Frontal cortex (tissue), 3 donors: ENCODE measurements at regions not wholly inside any gene's neighbourhood (a gene's known extent, or its start where the extent isn't known, plus 50 kb on each side); places are given as distances from the start of the nearest gene placed in this dataset.
"Not testable (repeated sequence)": the region's sequence is repeated elsewhere in the genome, so short reads cannot be mapped to it uniquely, and the experiment has no call there.

ENCODE experiments used
- DNase-seq, 2 donors: peaks; one replicate each; pipeline ENCODE4 v3.0.0; 2012; ENCODE audit warnings: low spot score in 2 of 2
- FAIRE-seq: peaks from 2 replicates; lab custom pipeline; 2012; peaks lifted over from hg19 to GRCh38; lab: Jason Lieb, UNC
- donor health status: control.
- donor health status: control.
- donor health status: control.

GRCh38 chr4:126137782-126138170, 823.0 kb downstream of the FAT4 start:
- FAIRE-seq (no peak), DNase-seq (no peak)

DNA sequence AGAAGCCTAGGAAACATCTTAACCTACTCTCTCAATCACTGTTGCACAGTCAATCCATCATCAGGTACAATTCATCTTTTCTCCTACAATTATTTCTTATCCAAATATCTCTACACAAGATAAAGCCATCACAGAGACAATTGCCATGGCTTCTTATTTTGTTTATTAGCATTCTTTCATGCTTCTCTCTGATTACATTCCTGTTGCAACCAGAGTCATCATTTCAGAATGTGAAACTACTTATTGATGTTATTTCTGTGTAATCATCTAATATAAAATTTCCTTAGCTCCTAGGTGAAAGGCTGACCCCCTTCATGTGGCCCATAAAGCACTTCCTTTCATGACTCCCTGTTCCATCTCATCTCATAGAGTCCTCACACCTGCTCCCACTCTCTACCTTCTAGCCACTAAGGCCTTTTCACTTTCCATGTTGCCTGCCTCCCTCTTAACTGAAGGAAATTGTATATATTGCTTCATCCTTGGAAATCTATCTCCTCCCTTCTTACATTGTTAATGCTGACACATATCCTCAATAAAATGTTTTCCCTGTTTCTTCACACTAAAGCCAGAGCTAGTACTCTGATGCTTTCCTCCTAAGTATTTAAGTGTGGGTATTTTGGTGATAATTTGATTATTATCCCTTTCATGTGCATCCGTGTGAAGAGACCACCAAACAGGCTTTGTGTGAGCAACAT, 829.9 kb downstream of the FAT4 start:
- FAIRE-seq (no peak), DNase-seq (no peak)

DNA sequence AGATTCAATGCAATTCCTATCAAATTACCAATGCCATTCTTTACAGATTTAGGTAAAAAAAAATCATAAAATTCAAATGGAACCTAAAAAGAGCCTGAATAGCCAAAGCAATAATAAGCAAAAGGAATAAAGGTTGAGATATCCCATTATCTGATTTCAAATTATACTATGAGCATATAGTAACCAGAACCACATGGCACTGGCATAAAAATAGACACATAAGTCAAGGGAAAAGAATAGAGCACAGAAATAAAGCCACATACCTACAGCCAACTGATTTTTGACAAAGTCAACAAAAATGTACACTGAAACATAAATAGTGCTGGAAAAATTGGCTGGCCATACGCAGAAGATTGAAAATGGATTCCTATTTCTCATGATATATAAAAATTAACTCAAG, 853.7 kb downstream of the FAT4 start:
- no peak for FAIRE-seq
- no peak for DNase-seq

DNA sequence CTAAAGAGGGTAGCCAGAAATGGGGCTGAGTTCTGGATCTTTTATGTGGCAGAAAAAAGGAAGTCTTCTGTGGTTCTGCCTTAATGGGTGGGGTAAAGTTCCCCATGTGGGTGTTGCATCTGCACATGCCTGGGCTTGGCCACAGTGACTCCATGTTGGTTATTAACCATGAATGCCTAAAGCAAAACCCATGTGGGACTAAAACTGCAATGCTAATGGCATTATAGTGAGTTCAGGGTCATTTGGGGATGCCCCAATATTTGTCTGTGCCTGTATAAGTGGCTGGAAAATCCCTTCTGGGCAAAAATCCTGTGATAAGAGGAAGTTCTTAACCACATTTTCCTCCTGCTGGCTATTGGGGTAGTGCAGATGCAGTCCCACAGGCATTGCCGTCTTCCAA, 857.4 kb downstream of the FAT4 start:
- no peak for FAIRE-seq

DNA sequence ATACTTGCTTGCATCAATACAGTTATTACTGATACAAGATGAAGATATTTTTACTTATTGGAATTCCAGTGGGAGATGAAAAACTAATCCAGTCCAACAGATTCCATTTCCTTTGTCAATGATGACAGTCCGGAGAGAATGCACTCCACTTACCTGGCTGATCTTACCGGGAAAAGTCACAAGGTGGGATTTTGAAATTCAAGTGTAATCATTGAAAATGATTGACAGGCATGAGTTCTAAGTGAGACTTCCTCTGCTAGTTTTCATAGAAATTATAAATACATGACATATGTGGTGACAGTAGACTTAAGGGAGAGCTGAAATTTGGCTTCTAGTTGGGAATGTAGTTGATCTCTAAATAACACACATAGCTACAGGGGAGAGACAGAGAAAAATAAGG, 859.9 kb downstream of the FAT4 start:
- no peak for DNase-seq
- no peak for FAIRE-seq

More for the DNA sequence above, 857.4 kb downstream of the FAT4 start:
- DNase-seq: no peak

- DNase-seq: no peak
- no peak for FAIRE-seq
These were observed 865.9 kb downstream of the FAT4 start for GRCh38 chr4:126180642-126181041.

- DNase-seq (no peak), FAIRE-seq (no peak)
These were observed 867.6 kb downstream of the FAT4 start for GRCh38 chr4:126182336-126182735.

DNA sequence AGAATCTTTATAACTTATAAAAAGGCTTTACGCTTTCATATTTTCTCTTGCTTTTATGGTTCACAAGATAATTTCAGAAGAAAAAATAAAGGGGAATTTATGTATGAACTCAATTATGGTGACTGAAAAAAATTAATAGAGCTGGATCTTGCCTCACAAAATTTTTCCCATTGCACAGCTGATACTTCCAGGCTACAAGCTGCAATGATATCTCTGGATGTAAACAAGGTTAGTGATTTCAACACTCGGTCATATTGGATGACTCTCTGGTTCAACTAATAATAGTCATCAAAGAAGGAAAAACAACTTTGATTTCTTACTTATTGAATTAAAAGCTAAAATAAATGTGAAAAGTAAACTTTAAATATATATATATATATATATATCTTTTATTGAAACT, 868.0 kb downstream of the FAT4 start:
- FAIRE-seq (no peak), DNase-seq (no peak)

- DNase-seq: no peak
- no peak for FAIRE-seq
These were observed 868.5 kb downstream of the FAT4 start for GRCh38 chr4:126183206-126183605.

GRCh38 chr4:126191536-126191935, 876.8 kb downstream of the FAT4 start:
- DNase-seq: no peak
- FAIRE-seq: no peak

GRCh38 chr4:126192506-126192905, 877.8 kb downstream of the FAT4 start:
- FAIRE-seq (no peak), DNase-seq (no peak)

DNA sequence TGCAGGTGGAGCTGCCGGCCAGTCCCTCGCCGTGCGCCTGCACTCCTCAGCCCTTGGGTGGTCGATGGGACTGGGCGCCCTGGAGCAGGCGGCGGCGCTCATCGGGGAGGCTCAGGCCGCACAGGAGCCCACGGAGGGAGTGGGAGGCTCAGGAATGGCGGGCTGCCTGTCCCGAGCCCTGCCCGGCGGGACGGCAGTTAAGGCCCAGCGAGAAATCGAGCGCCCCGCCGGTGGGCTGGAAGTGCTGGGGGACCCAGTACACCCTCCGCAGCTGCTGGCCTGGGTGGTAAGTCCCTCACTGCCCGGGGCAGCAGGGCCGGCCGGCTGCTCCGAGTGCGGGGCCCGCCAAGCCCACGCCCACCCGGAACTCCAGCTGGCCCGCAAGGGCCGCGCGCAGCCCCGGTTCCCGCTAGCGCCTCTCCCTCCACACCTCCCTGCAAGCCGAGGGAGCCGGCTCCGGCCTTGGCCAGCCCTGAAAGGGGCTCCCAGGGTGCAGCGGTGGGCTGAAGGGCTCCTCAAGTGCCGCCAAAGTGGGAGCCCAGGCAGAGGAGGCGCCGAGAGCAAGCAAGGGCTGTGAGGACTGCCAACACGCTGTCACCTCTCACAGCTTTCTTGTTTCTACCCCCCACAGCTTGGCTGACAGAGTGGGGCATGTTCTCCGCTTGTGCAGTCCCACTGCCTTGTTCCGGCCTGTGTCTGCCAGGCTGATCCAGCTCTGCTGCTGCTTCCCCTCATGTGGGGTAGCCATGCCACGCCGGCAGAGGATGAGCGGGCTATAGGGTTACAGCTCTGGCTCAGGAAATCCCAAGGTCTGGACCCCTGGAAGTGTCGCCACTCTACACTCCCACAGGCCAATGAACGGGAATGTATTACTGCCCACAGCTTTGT, 886.7 kb downstream of the FAT4 start:
- FAIRE-seq: not testable (repeated sequence)

GRCh38 chr4:126202226-126202625, 887.5 kb downstream of the FAT4 start:
- DNase-seq: no peak
- no peak for FAIRE-seq

More for the DNA sequence above, 886.7 kb downstream of the FAT4 start:
- DNase-seq: not testable (repeated sequence)

DNA sequence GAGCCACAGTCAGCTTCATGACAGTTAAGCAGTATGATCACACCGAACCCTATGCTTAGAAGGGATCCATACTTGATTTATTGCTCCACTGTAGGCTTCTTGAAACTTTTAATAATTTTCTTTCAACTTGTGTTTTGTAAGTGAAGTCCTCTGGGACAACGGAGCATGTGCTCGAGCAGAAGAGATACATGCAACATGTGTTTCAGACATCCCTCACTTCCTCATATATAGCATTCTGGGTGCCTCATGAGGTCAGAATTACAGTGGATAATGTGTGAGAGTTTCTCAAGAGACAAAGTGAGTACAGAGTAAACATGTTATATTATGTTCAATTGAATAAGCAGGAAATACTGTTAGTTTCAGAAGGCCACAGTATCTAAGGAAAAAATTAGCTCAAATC, 893.2 kb downstream of the FAT4 start:
- no peak for DNase-seq
- no peak for FAIRE-seq

GRCh38 chr4:126209147-126209546, 894.4 kb downstream of the FAT4 start:
- no peak for FAIRE-seq
- no peak for DNase-seq

- FAIRE-seq (no peak), DNase-seq (no peak)
These were observed 899.2 kb downstream of the FAT4 start for GRCh38 chr4:126213996-126214395.

GRCh38 chr4:126215759-126216158, 901.0 kb downstream of the FAT4 start:
- DNase-seq: no peak
- no peak for FAIRE-seq

- DNase-seq (no peak), FAIRE-seq (no peak)
These were observed 901.9 kb downstream of the FAT4 start for GRCh38 chr4:126216611-126217010.

DNA sequence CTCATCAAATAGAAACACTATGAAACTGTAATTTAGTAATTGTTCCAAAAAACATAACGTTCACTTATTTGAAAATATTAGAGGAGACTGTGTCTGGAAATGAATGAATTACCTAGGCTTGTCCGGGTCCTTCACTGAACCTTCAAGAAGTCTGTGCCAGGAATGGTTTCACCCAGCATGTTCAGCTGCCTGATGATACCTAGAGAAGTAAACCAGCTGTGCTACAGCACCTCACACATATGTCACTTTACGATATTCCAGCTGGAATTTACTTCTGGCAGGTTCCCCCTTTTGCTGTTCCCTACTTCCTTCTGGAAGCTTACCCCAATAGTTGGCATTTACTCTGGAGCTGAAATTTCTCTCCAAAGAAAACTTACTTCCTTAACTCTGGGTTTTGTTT, 906.5 kb downstream of the FAT4 start:
- no peak for DNase-seq
- FAIRE-seq: no peak

- DNase-seq: no peak
- FAIRE-seq: no peak
These were observed 907.1 kb downstream of the FAT4 start for GRCh38 chr4:126221717-126222340.
